VCaP (cell line): ENCODE measurements at regions not wholly inside any gene's neighbourhood (a gene's known extent, or its start where the extent isn't known, plus 50 kb on each side); places are given as distances from the start of the nearest gene placed in this dataset.

Experiments
- H3K27ac ChIP-seq: fragments of 450-650 bp; 2 replicates; pipeline ENCODE4 v1.5.1; 2017
- CTCF ChIP-seq: fragments of 450-650 bp; conservative IDR thresholded peaks from 2 replicates; pipeline ENCODE4 v1.5.1; 2017; ENCODE audit warnings: mild to moderate bottlenecking, moderate library complexity

GRCh38 chr2:189382668-189383067 is 58.6 kb upstream of the WDR75 start:
- no peak overlapping the region for H3K27ac ChIP-seq
- TF ChIP-seq CTCF, result no peak

- H3K27ac ChIP-seq, result no peak overlapping the region
- TF ChIP-seq CTCF, result no peak
Measured at GRCh38 chr2:189386741-189387140, 54.5 kb upstream of the WDR75 start.

- no peak for TF ChIP-seq CTCF
- H3K27ac ChIP-seq, result no peak overlapping the region
Measured at GRCh38 chr2:189391201-189391600, 50.1 kb upstream of the WDR75 start.
